ENCODE measurements at regions not wholly inside any gene's neighbourhood (a gene's known extent, or its start where the extent isn't known, plus 50 kb on each side); places are given as distances from the start of the nearest gene placed in this dataset.
"Not testable (repeated sequence)": the region's sequence is repeated elsewhere in the genome, so short reads cannot be mapped to it uniquely, and the experiment has no call there.

DNA sequence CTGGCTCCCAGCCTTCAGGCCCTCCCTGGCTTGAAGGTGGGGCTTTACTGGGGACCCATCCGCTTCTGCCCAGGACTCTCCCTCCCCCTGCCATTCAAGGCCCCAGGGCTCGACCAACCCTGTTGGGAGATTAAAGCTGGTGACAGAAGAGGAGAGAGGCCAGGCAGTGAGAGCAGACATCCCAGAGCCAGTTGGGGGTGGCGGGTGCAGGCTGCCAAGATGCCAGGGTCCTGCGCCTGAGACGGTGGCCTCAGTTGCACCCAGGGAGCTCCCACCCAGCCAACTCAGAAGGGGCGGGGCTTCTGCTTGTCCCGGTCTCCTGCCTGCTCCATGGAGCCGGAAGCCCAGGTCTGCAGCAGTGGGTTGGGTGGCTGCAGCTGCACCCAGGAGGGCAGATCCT, 1370.8 kb downstream of the SPATA31A7 start:
- no CpG with 5 or more reads among the region's 8 CpGs for WGBS (ENCODE audit: insufficient coverage)
- H3K79me2 ChIP-seq (ENCODE audit: insufficient read depth, low read length); H3K27ac Mint-ChIP-seq; H3K9ac ChIP-seq (ENCODE audit: insufficient read depth, low read length, poor library complexity, severe bottlenecking); DNase-seq; H3K4me1 Mint-ChIP-seq; H3K27me3 ChIP-seq (ENCODE audit: control insufficient read depth in 2 of 2, insufficient read depth in 2 of 2, low read length in 2 of 2); H3K4me3 ChIP-seq (replicated peaks in 1 of 3; ENCODE audit: low read depth in 2 of 3, low read length in 3 of 3); H3K27me3 Mint-ChIP-seq (ENCODE audit: low read depth in 3 of 3); H3K4me2 ChIP-seq (replicated peaks; ENCODE audit: extremely low read depth, low read length, poor library complexity, severe bottlenecking); H3K27ac ChIP-seq (ENCODE audit: low read depth in 1 of 2, low read length in 2 of 2); H3K9me3 ChIP-seq (replicated peaks in 1 of 2; ENCODE audit: control insufficient read depth in 1 of 2, insufficient read depth in 1 of 2, low read length in 2 of 2); intact Hi-C loops (cut with micrococcal nuclease); H3K9me3 Mint-ChIP-seq; H3K36me3 Mint-ChIP-seq; H3K36me3 ChIP-seq (replicated peaks in 1 of 2; ENCODE audit: control insufficient read depth in 1 of 2, insufficient read depth in 2 of 2, low read length in 2 of 2); H4K20me1 ChIP-seq (ENCODE audit: insufficient read depth, low read length); H3K4me3 Mint-ChIP-seq; H2AFZ ChIP-seq (ENCODE audit: insufficient read depth, low read depth, low read length, poor library complexity, severe bottlenecking); H3K4me1 ChIP-seq (ENCODE audit: control insufficient read depth in 1 of 2, insufficient read depth in 2 of 2, low read length in 2 of 2): not testable (repeated sequence)

DNA sequence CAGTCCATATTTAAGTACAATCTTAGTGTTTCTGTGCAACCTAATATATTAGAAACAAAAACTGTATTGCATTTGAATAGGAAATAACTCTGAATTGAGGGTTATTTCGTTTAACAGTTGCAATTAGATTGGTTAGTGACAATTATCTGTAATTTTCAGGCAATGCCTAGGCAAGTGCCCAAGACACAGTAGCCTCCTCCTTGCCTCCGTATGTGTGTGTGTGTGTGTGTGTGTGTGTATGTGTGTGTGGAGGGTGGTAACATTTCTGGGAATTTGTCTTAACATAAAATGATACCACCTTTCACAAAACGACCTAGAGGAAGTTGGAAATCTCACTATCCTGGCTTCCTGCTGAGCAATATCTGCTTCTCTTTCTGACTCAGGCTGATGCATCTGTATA, 1375.3 kb downstream of the SPATA31A7 start:
- H3K36me3 Mint-ChIP-seq; H3K4me1 Mint-ChIP-seq; H3K9me3 Mint-ChIP-seq; H3K4me2 ChIP-seq (replicated peaks; ENCODE audit: extremely low read depth, low read length, poor library complexity, severe bottlenecking); H3K27me3 ChIP-seq (ENCODE audit: control insufficient read depth in 2 of 2, insufficient read depth in 2 of 2, low read length in 2 of 2); H3K36me3 ChIP-seq (replicated peaks in 1 of 2; ENCODE audit: control insufficient read depth in 1 of 2, insufficient read depth in 2 of 2, low read length in 2 of 2); H3K4me3 Mint-ChIP-seq; H4K20me1 ChIP-seq (ENCODE audit: insufficient read depth, low read length); H3K27me3 Mint-ChIP-seq (ENCODE audit: low read depth in 3 of 3); H3K79me2 ChIP-seq (ENCODE audit: insufficient read depth, low read length); H3K27ac ChIP-seq (ENCODE audit: low read depth in 1 of 2, low read length in 2 of 2); H3K9me3 ChIP-seq (replicated peaks in 1 of 2; ENCODE audit: control insufficient read depth in 1 of 2, insufficient read depth in 1 of 2, low read length in 2 of 2); intact Hi-C loops (cut with micrococcal nuclease); H3K9ac ChIP-seq (ENCODE audit: insufficient read depth, low read length, poor library complexity, severe bottlenecking); H3K27ac Mint-ChIP-seq; H3K4me1 ChIP-seq (ENCODE audit: control insufficient read depth in 1 of 2, insufficient read depth in 2 of 2, low read length in 2 of 2); DNase-seq; H3K4me3 ChIP-seq (replicated peaks in 1 of 3; ENCODE audit: low read depth in 2 of 3, low read length in 3 of 3); H2AFZ ChIP-seq (ENCODE audit: insufficient read depth, low read depth, low read length, poor library complexity, severe bottlenecking): not testable (repeated sequence)
- no CpG with 5 or more reads among the region's 3 CpGs for WGBS (ENCODE audit: insufficient coverage)

DNA sequence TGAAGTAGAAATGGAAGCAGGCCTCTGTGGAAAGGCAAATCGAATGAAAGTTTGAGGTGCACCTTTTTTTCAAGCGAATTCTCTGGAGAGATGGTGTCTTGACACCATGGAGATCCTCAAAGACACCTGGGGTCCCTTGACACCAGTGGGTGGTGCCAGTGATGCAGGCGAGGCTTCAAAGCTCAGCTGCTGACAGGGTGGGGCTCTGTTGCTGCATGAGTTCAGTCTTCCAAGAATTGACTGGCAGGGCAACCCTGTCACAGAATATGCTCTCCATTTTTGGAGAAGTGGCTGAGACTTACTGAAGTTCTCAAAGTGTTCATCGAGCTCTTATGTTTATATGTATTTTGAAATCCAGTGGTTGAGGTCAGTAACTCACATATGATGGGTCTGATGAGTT, 1376.6 kb downstream of the SPATA31A7 start:
- H3K9ac ChIP-seq (ENCODE audit: insufficient read depth, low read length, poor library complexity, severe bottlenecking); H3K27me3 ChIP-seq (ENCODE audit: control insufficient read depth in 2 of 2, insufficient read depth in 2 of 2, low read length in 2 of 2); H3K27me3 Mint-ChIP-seq (ENCODE audit: low read depth in 3 of 3); H3K27ac ChIP-seq (ENCODE audit: low read depth in 1 of 2, low read length in 2 of 2); H3K4me3 ChIP-seq (replicated peaks in 1 of 3; ENCODE audit: low read depth in 2 of 3, low read length in 3 of 3); H2AFZ ChIP-seq (ENCODE audit: insufficient read depth, low read depth, low read length, poor library complexity, severe bottlenecking); H3K4me3 Mint-ChIP-seq; H4K20me1 ChIP-seq (ENCODE audit: insufficient read depth, low read length); H3K4me2 ChIP-seq (replicated peaks; ENCODE audit: extremely low read depth, low read length, poor library complexity, severe bottlenecking); H3K9me3 Mint-ChIP-seq; H3K36me3 Mint-ChIP-seq; H3K79me2 ChIP-seq (ENCODE audit: insufficient read depth, low read length); intact Hi-C loops (cut with micrococcal nuclease); H3K4me1 Mint-ChIP-seq; H3K36me3 ChIP-seq (replicated peaks in 1 of 2; ENCODE audit: control insufficient read depth in 1 of 2, insufficient read depth in 2 of 2, low read length in 2 of 2); H3K27ac Mint-ChIP-seq; H3K4me1 ChIP-seq (ENCODE audit: control insufficient read depth in 1 of 2, insufficient read depth in 2 of 2, low read length in 2 of 2); DNase-seq; H3K9me3 ChIP-seq (replicated peaks in 1 of 2; ENCODE audit: control insufficient read depth in 1 of 2, insufficient read depth in 1 of 2, low read length in 2 of 2): not testable (repeated sequence)
- WGBS (ENCODE audit: insufficient coverage), result no CpG with 5 or more reads among the region's 4 CpGs

DNA sequence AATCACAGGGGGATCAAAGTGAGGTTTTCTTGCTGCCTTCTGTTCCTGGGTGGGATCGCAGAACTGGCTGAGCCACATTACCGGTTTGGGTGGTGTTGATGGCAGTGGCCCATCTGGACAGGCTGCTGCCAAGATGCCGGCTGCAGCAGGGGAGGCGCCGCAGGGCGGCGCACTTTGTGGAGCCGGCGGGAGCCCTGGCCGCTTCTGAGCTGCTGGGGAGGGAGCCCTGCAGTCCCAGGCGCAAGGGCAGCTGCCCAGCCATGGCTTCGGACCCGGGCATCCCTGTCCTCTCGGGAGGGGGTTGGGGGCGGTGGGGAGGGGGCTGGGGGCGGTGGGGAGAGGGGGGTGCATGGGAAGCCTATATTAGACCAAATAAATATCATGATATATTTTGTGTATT, 1407.3 kb downstream of the SPATA31A7 start:
- H3K27ac ChIP-seq (ENCODE audit: low read depth in 1 of 2, low read length in 2 of 2); H3K9me3 Mint-ChIP-seq; H3K4me3 Mint-ChIP-seq; H3K4me1 ChIP-seq (ENCODE audit: control insufficient read depth in 1 of 2, insufficient read depth in 2 of 2, low read length in 2 of 2); H3K4me2 ChIP-seq (replicated peaks; ENCODE audit: extremely low read depth, low read length, poor library complexity, severe bottlenecking); H3K79me2 ChIP-seq (ENCODE audit: insufficient read depth, low read length); H3K27me3 Mint-ChIP-seq (ENCODE audit: low read depth in 3 of 3); H3K36me3 ChIP-seq (replicated peaks in 1 of 2; ENCODE audit: control insufficient read depth in 1 of 2, insufficient read depth in 2 of 2, low read length in 2 of 2); H2AFZ ChIP-seq (ENCODE audit: insufficient read depth, low read depth, low read length, poor library complexity, severe bottlenecking); H4K20me1 ChIP-seq (ENCODE audit: insufficient read depth, low read length); H3K4me3 ChIP-seq (replicated peaks in 1 of 3; ENCODE audit: low read depth in 2 of 3, low read length in 3 of 3); H3K27ac Mint-ChIP-seq; H3K9me3 ChIP-seq (replicated peaks in 1 of 2; ENCODE audit: control insufficient read depth in 1 of 2, insufficient read depth in 1 of 2, low read length in 2 of 2); H3K9ac ChIP-seq (ENCODE audit: insufficient read depth, low read length, poor library complexity, severe bottlenecking); intact Hi-C loops (cut with micrococcal nuclease); H3K27me3 ChIP-seq (ENCODE audit: control insufficient read depth in 2 of 2, insufficient read depth in 2 of 2, low read length in 2 of 2); H3K36me3 Mint-ChIP-seq; H3K4me1 Mint-ChIP-seq; DNase-seq: not testable (repeated sequence)
- WGBS (ENCODE audit: insufficient coverage), result no CpG with 5 or more reads among the region's 16 CpGs
